GM23338 (cell line): ENCODE measurements at regions not wholly inside any gene's neighbourhood (a gene's known extent, or its start where the extent isn't known, plus 50 kb on each side); places are given as distances from the start of the nearest gene placed in this dataset.

Source experiments
- CREB1 ChIP-seq: fragments of 250-450 bp; sonication (Bioruptor Pico); IDR thresholded peaks from 2 replicates; pipeline ENCODE4 v1.5.0; 2020; ENCODE audit warnings: low read depth, mild to moderate bottlenecking, moderate library complexity
- EZH2 ChIP-seq: fragments of 200-600 bp; sonication (generic); IDR thresholded peaks from one replicate; pipeline ENCODE4 v1.8.0; 2017; ENCODE audit warnings: antibody characterized with exemption, mild to moderate bottlenecking, low read depth; ENCODE audit not compliant: unreplicated experiment
- JUNB ChIP-seq: IDR thresholded peaks from one replicate; pipeline ENCODE4 v1.6.1; 2016; ENCODE audit warnings: antibody characterized with exemption; ENCODE audit not compliant: unreplicated experiment
- NANOG ChIP-seq: IDR thresholded peaks from 2 replicates; pipeline ENCODE4 v1.6.1; 2016; ENCODE audit warnings: antibody characterized with exemption, borderline replicate concordance
- POLR2AphosphoS5 ChIP-seq: IDR thresholded peaks from 2 replicates; pipeline ENCODE4 v1.6.1; 2016; ENCODE audit warnings: antibody characterized with exemption, low read depth
- TF ChIP-seq, protein P1 (sequence below), 2 experiments: fragments of 200-600 bp in 1 of 2; sonication (generic) in 1 of 2; conservative IDR thresholded peaks; 2 replicates each; pipeline versions ENCODE4 v1.5.1 to v1.6.1; 2016 to 2017; ENCODE audit warnings: antibody characterized with exemption in 2 of 2, low read depth in 2 of 2, mild to moderate bottlenecking in 2 of 2, moderate library complexity in 1 of 2
- TF ChIP-seq, protein P2 (sequence below): fragments of 250-450 bp; sonication (Bioruptor Pico); IDR thresholded peaks from 2 replicates; pipeline ENCODE4 v1.5.0; 2020; ENCODE audit warnings: mild to moderate bottlenecking, moderate library complexity
- TF ChIP-seq, protein P3 (sequence below): IDR thresholded peaks from one replicate; pipeline ENCODE4 v1.6.1; 2018; ENCODE audit warnings: antibody characterized with exemption; ENCODE audit not compliant: unreplicated experiment

DNA sequence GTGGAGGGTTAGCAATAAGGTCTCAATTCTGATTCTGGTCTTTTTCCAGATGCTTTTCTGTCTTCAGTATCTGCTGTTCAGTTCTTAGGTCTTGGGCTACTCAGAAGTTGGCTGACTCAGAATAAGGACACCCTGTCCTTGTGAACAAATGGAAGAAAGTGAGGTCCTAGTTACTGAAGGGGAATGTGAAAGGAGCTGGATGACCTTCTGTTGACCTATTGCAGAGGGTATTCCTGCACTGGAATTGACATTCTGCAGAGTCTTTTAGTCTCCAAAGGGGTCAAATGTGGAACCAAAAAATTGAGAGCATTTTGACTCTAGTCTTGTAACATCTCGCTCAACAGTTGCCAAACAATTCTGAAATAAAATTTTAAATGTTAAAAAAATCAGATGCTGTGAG is 63.0 kb downstream of the CCR1 start:
- TF ChIP-seq, protein P1, sequence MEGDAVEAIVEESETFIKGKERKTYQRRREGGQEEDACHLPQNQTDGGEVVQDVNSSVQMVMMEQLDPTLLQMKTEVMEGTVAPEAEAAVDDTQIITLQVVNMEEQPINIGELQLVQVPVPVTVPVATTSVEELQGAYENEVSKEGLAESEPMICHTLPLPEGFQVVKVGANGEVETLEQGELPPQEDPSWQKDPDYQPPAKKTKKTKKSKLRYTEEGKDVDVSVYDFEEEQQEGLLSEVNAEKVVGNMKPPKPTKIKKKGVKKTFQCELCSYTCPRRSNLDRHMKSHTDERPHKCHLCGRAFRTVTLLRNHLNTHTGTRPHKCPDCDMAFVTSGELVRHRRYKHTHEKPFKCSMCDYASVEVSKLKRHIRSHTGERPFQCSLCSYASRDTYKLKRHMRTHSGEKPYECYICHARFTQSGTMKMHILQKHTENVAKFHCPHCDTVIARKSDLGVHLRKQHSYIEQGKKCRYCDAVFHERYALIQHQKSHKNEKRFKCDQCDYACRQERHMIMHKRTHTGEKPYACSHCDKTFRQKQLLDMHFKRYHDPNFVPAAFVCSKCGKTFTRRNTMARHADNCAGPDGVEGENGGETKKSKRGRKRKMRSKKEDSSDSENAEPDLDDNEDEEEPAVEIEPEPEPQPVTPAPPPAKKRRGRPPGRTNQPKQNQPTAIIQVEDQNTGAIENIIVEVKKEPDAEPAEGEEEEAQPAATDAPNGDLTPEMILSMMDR (conservative IDR thresholded peaks at IDR 0.05; ENCODE audit: low read depth in 2 of 2), result no peak
- TF ChIP-seq POLR2AphosphoS5, result no peak
- TF ChIP-seq, protein P2, sequence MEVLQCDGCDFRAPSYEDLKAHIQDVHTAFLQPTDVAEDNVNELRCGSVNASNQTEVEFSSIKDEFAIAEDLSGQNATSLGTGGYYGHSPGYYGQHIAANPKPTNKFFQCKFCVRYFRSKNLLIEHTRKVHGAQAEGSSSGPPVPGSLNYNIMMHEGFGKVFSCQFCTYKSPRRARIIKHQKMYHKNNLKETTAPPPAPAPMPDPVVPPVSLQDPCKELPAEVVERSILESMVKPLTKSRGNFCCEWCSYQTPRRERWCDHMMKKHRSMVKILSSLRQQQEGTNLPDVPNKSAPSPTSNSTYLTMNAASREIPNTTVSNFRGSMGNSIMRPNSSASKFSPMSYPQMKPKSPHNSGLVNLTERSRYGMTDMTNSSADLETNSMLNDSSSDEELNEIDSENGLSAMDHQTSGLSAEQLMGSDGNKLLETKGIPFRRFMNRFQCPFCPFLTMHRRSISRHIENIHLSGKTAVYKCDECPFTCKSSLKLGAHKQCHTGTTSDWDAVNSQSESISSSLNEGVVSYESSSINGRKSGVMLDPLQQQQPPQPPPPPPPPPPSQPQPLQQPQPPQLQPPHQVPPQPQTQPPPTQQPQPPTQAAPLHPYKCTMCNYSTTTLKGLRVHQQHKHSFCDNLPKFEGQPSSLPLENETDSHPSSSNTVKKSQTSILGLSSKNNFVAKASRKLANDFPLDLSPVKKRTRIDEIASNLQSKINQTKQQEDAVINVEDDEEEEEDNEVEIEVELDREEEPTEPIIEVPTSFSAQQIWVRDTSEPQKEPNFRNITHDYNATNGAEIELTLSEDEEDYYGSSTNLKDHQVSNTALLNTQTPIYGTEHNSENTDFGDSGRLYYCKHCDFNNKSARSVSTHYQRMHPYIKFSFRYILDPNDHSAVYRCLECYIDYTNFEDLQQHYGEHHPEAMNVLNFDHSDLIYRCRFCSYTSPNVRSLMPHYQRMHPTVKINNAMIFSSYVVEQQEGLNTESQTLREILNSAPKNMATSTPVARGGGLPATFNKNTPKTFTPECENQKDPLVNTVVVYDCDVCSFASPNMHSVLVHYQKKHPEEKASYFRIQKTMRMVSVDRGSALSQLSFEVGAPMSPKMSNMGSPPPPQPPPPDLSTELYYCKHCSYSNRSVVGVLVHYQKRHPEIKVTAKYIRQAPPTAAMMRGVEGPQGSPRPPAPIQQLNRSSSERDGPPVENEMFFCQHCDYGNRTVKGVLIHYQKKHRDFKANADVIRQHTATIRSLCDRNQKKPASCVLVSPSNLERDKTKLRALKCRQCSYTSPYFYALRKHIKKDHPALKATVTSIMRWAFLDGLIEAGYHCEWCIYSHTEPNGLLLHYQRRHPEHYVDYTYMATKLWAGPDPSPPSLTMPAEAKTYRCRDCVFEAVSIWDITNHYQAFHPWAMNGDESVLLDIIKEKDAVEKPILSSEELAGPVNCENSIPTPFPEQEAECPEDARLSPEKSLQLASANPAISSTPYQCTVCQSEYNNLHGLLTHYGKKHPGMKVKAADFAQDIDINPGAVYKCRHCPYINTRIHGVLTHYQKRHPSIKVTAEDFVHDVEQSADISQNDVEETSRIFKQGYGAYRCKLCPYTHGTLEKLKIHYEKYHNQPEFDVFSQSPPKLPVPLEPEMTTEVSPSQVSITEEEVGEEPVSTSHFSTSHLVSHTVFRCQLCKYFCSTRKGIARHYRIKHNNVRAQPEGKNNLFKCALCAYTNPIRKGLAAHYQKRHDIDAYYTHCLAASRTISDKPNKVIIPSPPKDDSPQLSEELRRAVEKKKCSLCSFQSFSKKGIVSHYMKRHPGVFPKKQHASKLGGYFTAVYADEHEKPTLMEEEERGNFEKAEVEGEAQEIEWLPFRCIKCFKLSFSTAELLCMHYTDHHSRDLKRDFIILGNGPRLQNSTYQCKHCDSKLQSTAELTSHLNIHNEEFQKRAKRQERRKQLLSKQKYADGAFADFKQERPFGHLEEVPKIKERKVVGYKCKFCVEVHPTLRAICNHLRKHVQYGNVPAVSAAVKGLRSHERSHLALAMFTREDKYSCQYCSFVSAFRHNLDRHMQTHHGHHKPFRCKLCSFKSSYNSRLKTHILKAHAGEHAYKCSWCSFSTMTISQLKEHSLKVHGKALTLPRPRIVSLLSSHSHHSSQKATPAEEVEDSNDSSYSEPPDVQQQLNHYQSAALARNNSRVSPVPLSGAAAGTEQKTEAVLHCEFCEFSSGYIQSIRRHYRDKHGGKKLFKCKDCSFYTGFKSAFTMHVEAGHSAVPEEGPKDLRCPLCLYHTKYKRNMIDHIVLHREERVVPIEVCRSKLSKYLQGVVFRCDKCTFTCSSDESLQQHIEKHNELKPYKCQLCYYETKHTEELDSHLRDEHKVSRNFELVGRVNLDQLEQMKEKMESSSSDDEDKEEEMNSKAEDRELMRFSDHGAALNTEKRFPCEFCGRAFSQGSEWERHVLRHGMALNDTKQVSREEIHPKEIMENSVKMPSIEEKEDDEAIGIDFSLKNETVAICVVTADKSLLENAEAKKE (CRISPR knock-in tag), result no peak
- TF ChIP-seq, protein P3, sequence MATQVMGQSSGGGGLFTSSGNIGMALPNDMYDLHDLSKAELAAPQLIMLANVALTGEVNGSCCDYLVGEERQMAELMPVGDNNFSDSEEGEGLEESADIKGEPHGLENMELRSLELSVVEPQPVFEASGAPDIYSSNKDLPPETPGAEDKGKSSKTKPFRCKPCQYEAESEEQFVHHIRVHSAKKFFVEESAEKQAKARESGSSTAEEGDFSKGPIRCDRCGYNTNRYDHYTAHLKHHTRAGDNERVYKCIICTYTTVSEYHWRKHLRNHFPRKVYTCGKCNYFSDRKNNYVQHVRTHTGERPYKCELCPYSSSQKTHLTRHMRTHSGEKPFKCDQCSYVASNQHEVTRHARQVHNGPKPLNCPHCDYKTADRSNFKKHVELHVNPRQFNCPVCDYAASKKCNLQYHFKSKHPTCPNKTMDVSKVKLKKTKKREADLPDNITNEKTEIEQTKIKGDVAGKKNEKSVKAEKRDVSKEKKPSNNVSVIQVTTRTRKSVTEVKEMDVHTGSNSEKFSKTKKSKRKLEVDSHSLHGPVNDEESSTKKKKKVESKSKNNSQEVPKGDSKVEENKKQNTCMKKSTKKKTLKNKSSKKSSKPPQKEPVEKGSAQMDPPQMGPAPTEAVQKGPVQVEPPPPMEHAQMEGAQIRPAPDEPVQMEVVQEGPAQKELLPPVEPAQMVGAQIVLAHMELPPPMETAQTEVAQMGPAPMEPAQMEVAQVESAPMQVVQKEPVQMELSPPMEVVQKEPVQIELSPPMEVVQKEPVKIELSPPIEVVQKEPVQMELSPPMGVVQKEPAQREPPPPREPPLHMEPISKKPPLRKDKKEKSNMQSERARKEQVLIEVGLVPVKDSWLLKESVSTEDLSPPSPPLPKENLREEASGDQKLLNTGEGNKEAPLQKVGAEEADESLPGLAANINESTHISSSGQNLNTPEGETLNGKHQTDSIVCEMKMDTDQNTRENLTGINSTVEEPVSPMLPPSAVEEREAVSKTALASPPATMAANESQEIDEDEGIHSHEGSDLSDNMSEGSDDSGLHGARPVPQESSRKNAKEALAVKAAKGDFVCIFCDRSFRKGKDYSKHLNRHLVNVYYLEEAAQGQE, result no peak
- TF ChIP-seq EZH2, result no peak
- TF ChIP-seq JUNB, result no peak
- TF ChIP-seq CREB1 (CRISPR knock-in tag), result no peak
- TF ChIP-seq NANOG, result no peak
